ENCODE measurements at regions not wholly inside any gene's neighbourhood (a gene's known extent, or its start where the extent isn't known, plus 50 kb on each side); places are given as distances from the start of the nearest gene placed in this dataset.

DNA sequence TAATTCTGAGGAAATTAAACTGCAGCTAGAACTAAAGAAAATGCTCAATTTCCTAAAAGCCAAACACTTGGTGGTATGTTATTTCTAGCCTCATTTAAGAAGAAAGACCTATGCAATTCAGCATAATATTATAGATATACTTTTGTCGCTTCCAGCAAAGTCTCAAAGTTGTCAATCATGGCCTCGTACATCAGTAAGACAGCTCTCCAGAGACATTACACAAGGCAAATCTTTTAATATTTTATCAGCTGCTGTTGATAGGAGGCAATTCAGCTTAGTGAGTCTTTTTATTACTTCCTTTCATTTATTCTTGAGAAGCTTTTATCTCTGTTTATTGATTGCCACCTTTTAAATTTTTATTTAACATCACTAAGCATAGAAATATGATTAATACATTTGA is 294.3 kb downstream of the FSIP2 start:
- TF ChIP-seq GATA3 (IDR thresholded peaks at IDR 0.05; ENCODE audit: low read depth, low read length) (no peak), GATA2 (IDR thresholded peaks at IDR 0.05; ENCODE audit: low read depth, low read length) (no peak)

GRCh38 chr2:186033541-186033940 is 294.9 kb downstream of the FSIP2 start:
- no peak for TF ChIP-seq GATA3 (IDR thresholded peaks at IDR 0.05; ENCODE audit: low read depth, low read length)

- TF ChIP-seq GATA2 (IDR thresholded peaks at IDR 0.05; ENCODE audit: low read depth, low read length) (no peak), GATA3 (IDR thresholded peaks at IDR 0.05; ENCODE audit: low read depth, low read length) (no peak)
These were observed 298.4 kb downstream of the FSIP2 start for GRCh38 chr2:186036862-186037449.

GRCh38 chr2:186042207-186043028 is 303.8 kb downstream of the FSIP2 start:
- TF ChIP-seq GATA2 (IDR thresholded peaks at IDR 0.05; ENCODE audit: low read depth, low read length) (no peak), GATA3 (IDR thresholded peaks at IDR 0.05; ENCODE audit: low read depth, low read length) (no peak)

DNA sequence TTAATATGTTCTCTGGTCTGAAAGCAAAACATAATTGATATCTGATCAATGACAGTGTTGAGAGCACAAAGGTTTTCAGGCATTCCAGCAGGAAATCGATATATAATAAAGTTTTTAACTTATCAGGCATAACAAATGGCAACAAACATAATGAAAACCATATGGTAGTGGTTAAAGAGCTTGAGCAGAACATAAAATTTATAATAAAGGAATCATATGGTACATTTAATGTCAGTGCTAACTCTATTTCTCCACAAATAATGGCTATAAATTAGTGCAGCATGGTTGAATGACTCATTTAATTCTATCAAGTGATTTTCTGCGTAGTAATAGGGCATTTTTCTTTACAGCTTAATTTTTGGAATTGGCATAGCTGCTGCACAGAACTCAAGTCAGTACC is 306.2 kb downstream of the FSIP2 start:
- TF ChIP-seq GATA2 (IDR thresholded peaks at IDR 0.05; ENCODE audit: low read depth, low read length) = no peak
- TF ChIP-seq GATA3 (IDR thresholded peaks at IDR 0.05; ENCODE audit: low read depth, low read length) = no peak

- TF ChIP-seq GATA2 (IDR thresholded peaks at IDR 0.05; ENCODE audit: low read depth, low read length) = no peak
- TF ChIP-seq GATA3 (IDR thresholded peaks at IDR 0.05; ENCODE audit: low read depth, low read length) = no peak
These were observed 314.3 kb downstream of the FSIP2 start for GRCh38 chr2:186052930-186053329.

DNA sequence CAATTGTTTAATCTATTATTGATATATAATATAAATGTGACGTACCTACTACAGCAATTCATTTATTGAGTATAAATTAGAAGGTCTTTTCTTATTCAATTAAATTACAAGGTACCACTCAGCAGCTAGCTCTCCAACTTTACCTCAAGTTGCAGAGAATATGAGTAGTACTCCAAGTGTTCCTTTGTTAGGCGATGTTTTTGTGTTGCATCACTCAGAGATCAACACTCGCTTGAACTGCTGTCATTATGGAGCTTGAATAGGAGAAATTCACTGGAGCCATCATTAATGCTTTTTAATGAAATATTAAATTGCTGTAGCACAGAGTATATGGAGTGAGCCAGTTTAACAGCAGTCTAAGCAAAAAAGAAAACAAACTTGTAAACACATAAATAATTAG is 320.0 kb downstream of the FSIP2 start:
- TF ChIP-seq GATA2 (IDR thresholded peaks at IDR 0.05; ENCODE audit: low read depth, low read length) (no peak), GATA3 (IDR thresholded peaks at IDR 0.05; ENCODE audit: low read depth, low read length) (no peak)

DNA sequence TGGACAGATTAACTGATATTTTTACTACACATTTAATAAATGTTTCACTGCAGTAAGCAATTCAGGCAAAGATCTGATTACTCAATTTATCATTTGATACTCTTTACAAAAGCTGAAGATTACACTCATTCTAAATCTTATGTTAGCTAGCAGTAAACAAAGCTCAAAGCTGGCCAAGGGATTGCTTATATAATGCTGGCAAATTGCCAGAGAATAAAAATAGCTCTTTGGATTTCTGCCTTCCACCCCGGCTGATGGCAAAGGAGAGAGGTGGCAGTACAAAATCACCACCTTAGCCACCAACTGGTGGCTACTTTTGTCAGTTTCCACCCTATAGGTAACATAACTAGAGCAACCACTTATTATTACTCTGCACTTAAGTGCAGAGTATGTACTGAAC is 320.5 kb downstream of the FSIP2 start:
- TF ChIP-seq GATA2 (IDR thresholded peaks at IDR 0.05; ENCODE audit: low read depth, low read length) (no peak), GATA3 (IDR thresholded peaks at IDR 0.05; ENCODE audit: low read depth, low read length) (no peak)

- TF ChIP-seq GATA2 (IDR thresholded peaks at IDR 0.05; ENCODE audit: low read depth, low read length) (peak; percentile 43; the same call in 1 of the 2 replicates), GATA3 (IDR thresholded peaks at IDR 0.05; ENCODE audit: low read depth, low read length) (peak; percentile 96)
These were observed 322.3 kb downstream of the FSIP2 start for GRCh38 chr2:186060744-186061440.

GRCh38 chr2:186064507-186064906 is 325.9 kb downstream of the FSIP2 start:
- TF ChIP-seq GATA3 (IDR thresholded peaks at IDR 0.05; ENCODE audit: low read depth, low read length) = no peak
- TF ChIP-seq GATA2 (IDR thresholded peaks at IDR 0.05; ENCODE audit: low read depth, low read length) = no peak

- TF ChIP-seq GATA3 (IDR thresholded peaks at IDR 0.05; ENCODE audit: low read depth, low read length) (no peak), GATA2 (IDR thresholded peaks at IDR 0.05; ENCODE audit: low read depth, low read length) (no peak)
These were observed 326.9 kb downstream of the FSIP2 start for GRCh38 chr2:186065491-186065890.

DNA sequence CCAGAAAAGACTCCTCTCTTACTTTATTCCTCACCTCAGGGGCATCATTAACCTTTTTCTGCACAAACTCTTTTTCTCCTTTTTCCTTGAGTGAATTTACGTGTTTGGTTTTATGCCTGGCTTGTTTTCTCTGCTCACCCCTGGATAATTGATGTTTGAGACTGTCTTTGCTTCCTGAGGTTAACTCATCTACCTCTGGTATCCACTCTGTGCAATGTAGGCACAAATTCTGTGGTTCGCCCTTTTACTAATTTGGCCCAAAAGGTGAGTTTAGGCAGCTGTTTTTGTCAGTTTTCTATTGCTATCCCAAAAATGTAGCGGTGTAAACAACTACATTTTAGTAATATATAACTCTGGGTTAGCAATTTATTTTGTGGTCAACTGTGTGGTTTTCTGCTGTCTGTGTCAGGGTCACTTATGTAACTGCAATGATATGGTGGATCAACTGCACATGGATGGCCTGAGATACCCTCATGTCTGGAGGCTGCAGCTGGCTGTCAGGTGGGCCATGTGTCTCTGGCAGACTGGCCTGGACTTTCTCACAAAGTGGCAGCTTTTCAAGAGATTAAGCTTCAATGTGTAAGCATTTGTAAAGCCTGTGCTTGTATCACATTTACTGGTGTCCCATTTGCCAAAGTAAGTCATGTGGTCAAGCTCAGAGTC is 329.7 kb downstream of the FSIP2 start:
- TF ChIP-seq GATA2 (IDR thresholded peaks at IDR 0.05; ENCODE audit: low read depth, low read length) (peak; percentile 92), GATA3 (IDR thresholded peaks at IDR 0.05; ENCODE audit: low read depth, low read length) (peak; percentile 52; the same call in 1 of the 2 replicates)

- TF ChIP-seq GATA2 (IDR thresholded peaks at IDR 0.05; ENCODE audit: low read depth, low read length) = no peak
- no peak for TF ChIP-seq GATA3 (IDR thresholded peaks at IDR 0.05; ENCODE audit: low read depth, low read length)
These were observed 331.1 kb downstream of the FSIP2 start for GRCh38 chr2:186069676-186070075.

GRCh38 chr2:186085226-186085625 is 346.6 kb downstream of the FSIP2 start:
- TF ChIP-seq GATA2 (IDR thresholded peaks at IDR 0.05; ENCODE audit: low read depth, low read length) = no peak
